ENCODE measurements at regions not wholly inside any gene's neighbourhood (a gene's known extent, or its start where the extent isn't known, plus 50 kb on each side); places are given as distances from the start of the nearest gene placed in this dataset.

DNA sequence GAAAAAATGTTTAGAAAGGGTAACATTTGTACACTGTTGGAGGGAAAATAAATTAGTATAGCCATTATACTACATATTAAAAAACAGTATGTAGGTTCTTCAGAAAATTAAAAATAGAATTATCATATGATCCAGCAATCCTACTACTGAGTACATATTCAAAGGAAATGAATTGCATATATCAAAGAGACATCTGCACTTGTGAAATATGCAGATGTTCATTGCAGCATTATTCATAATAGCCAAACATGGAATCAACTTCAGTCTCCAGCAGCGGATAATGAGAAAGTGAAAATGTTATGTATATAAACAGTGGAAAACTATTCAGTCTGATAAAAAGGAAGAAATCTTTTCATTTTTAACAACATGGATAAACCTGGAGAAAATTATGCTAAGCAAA, 695.5 kb downstream of the SLCO4C1 start (continued):
- TF ChIP-seq IRX3 (CRISPR knock-in tag; IDR thresholded peaks at IDR 0.05; ENCODE audit: borderline replicate concordance, low read depth) (no peak), SP2 (CRISPR knock-in tag; IDR thresholded peaks at IDR 0.05) (no peak), ZNF841 (CRISPR knock-in tag; IDR thresholded peaks at IDR 0.05; ENCODE audit: borderline replicate concordance) (no peak), ZNF619 (CRISPR knock-in tag; IDR thresholded peaks at IDR 0.05) (no peak)
- TF ChIP-seq, protein P1, sequence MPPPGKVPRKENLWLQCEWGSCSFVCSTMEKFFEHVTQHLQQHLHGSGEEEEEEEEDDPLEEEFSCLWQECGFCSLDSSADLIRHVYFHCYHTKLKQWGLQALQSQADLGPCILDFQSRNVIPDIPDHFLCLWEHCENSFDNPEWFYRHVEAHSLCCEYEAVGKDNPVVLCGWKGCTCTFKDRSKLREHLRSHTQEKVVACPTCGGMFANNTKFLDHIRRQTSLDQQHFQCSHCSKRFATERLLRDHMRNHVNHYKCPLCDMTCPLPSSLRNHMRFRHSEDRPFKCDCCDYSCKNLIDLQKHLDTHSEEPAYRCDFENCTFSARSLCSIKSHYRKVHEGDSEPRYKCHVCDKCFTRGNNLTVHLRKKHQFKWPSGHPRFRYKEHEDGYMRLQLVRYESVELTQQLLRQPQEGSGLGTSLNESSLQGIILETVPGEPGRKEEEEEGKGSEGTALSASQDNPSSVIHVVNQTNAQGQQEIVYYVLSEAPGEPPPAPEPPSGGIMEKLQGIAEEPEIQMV (CRISPR knock-in tag; IDR thresholded peaks at IDR 0.05; ENCODE audit: low read depth): no peak
- TF ChIP-seq, protein P2, sequence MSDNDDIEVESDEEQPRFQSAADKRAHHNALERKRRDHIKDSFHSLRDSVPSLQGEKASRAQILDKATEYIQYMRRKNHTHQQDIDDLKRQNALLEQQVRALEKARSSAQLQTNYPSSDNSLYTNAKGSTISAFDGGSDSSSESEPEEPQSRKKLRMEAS (IDR thresholded peaks at IDR 0.05): no peak
- TF ChIP-seq, protein P3, sequence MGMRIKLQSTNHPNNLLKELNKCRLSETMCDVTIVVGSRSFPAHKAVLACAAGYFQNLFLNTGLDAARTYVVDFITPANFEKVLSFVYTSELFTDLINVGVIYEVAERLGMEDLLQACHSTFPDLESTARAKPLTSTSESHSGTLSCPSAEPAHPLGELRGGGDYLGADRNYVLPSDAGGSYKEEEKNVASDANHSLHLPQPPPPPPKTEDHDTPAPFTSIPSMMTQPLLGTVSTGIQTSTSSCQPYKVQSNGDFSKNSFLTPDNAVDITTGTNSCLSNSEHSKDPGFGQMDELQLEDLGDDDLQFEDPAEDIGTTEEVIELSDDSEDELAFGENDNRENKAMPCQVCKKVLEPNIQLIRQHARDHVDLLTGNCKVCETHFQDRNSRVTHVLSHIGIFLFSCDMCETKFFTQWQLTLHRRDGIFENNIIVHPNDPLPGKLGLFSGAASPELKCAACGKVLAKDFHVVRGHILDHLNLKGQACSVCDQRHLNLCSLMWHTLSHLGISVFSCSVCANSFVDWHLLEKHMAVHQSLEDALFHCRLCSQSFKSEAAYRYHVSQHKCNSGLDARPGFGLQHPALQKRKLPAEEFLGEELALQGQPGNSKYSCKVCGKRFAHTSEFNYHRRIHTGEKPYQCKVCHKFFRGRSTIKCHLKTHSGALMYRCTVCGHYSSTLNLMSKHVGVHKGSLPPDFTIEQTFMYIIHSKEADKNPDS (CRISPR knock-in tag; IDR thresholded peaks at IDR 0.05): no peak
- TF ChIP-seq, protein P4, sequence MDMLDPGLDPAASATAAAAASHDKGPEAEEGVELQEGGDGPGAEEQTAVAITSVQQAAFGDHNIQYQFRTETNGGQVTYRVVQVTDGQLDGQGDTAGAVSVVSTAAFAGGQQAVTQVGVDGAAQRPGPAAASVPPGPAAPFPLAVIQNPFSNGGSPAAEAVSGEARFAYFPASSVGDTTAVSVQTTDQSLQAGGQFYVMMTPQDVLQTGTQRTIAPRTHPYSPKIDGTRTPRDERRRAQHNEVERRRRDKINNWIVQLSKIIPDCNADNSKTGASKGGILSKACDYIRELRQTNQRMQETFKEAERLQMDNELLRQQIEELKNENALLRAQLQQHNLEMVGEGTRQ (IDR thresholded peaks at IDR 0.05; ENCODE audit: low read depth, low read length): no peak
- TF ChIP-seq, protein P4 (CRISPR knock-in tag; IDR thresholded peaks at IDR 0.05; ENCODE audit: borderline replicate concordance): no peak
